ENCODE measurements at regions not wholly inside any gene's neighbourhood (a gene's known extent, or its start where the extent isn't known, plus 50 kb on each side); places are given as distances from the start of the nearest gene placed in this dataset.

DNA sequence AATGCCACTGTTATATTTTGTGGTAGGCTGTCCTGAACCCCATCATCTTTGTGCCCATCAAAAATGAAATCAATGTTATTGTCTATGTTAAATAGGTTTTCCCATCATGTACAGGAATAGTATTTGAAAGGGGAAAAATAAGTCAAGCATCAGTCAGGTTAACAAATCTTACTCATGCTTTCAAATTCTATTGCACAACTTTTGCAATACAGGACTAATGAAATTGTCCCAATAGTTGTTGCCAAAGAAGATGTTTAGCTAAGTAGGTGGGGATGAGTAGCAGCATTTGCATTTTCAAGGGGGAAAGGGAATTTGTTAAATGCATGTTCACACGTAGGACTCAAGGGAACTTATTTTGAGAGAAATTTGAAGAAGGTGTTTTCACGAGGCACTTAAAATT is 962.1 kb downstream of the JRKL start:
- H3K27ac ChIP-seq (ENCODE audit: low read length) = no peak overlapping the region
- H3K27me3 ChIP-seq (ENCODE audit: control insufficient read depth, insufficient read depth, low read length) = no peaks in the 10 kb centered on the region
- WGBS (ENCODE audit: insufficient coverage, low lambda C conversion rate) = 50% methylated on average over 1 of the region's 2 CpGs
- H3K9me3 ChIP-seq (ENCODE audit: control insufficient read depth, low read depth, low read length) = no peaks in the 10 kb centered on the region
- no peak overlapping the region for H3K4me3 ChIP-seq (ENCODE audit: low read length)
- no peak for DNase-seq
- no peaks in the 10 kb centered on the region for H3K4me1 ChIP-seq (ENCODE audit: control insufficient read depth, insufficient read depth, low read length)
- no peaks in the 10 kb centered on the region for H3K36me3 ChIP-seq (ENCODE audit: control insufficient read depth, insufficient read depth, low read length)

DNA sequence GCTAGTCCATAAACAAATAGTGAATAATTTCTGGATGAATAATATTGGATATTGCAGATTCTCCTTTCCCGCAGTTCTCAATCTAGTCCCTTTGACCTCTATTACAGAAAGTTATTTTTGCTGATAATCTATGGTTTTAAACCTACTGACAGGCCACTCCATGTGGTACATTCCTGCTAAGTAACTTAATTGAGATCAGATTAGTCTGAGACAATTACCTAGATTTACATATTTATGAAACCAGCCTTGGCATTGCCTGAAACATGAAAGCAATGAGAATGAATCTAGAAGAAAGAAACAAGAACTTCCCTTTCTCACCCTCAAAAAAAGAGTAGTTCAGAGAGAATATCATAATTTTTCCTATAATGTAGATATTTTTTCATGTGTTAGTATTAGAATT is 964.2 kb downstream of the JRKL start:
- H3K4me3 ChIP-seq (ENCODE audit: low read length) = no peak overlapping the region

DNA sequence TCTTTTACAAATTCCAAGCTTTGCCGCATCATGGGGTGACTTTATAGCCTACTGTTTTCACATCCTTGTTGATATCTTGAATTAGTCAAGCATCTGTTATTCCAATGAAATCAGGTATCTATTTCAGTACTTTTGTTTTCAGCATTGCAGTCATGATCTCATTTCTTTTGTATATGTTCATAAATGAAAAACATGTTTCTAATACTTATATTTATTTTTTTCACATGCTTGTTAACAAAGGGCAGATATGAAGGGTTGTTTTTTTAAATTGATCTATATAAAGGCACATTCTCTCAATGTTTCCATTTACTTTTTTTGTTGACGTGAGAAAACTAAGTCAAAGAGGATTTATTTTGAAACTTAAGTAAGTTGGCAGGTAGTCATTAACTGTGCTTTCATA is 964.8 kb downstream of the JRKL start:
- Histone ChIP-seq H3K27me3 (ENCODE audit: control insufficient read depth, insufficient read depth, low read length) (no peaks in the 10 kb centered on the region), H3K9me3 (ENCODE audit: control insufficient read depth, low read depth, low read length) (no peaks in the 10 kb centered on the region), H3K4me3 (ENCODE audit: low read length) (no peak overlapping the region), H3K27ac (ENCODE audit: low read length) (no peak overlapping the region), H3K4me1 (ENCODE audit: control insufficient read depth, insufficient read depth, low read length) (no peaks in the 10 kb centered on the region), H3K36me3 (ENCODE audit: control insufficient read depth, insufficient read depth, low read length) (no peaks in the 10 kb centered on the region)
- no peak for DNase-seq
- WGBS (ENCODE audit: insufficient coverage, low lambda C conversion rate) = 90% methylated on average over 1 of the region's 2 CpGs

More for the DNA sequence above, 964.2 kb downstream of the JRKL start:
- no peak for DNase-seq
- Histone ChIP-seq H3K27me3 (ENCODE audit: control insufficient read depth, insufficient read depth, low read length) (no peaks in the 10 kb centered on the region), H3K9me3 (ENCODE audit: control insufficient read depth, low read depth, low read length) (no peaks in the 10 kb centered on the region), H3K27ac (ENCODE audit: low read length) (no peak overlapping the region), H3K36me3 (ENCODE audit: control insufficient read depth, insufficient read depth, low read length) (no peaks in the 10 kb centered on the region), H3K4me1 (ENCODE audit: control insufficient read depth, insufficient read depth, low read length) (no peaks in the 10 kb centered on the region)
- WGBS (ENCODE audit: insufficient coverage, low lambda C conversion rate) = 80% methylated on average over 1 of the region's 1 CpG

DNA sequence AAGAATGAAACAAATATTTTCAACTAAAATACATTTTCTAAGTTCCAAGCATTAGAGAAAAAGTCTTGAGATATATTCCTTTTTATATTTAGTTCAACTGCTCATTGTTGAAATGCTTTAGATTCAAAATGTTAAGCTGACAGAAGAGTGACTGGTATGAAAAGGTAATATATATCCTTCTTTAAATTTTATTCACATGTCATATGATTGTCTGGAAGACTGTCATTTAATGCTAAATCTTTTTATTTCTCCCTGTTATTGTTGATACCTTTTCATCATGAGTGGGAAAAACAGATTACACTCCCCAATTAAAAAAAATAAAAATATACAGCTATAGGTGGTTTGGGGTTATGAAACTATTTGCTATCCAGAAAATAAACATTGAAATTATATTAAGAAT is 965.4 kb downstream of the JRKL start:
- no peak overlapping the region for H3K27ac ChIP-seq (ENCODE audit: low read length)
- H3K36me3 ChIP-seq (ENCODE audit: control insufficient read depth, insufficient read depth, low read length) = no peaks in the 10 kb centered on the region
- no peak for DNase-seq
- H3K27me3 ChIP-seq (ENCODE audit: control insufficient read depth, insufficient read depth, low read length) = no peaks in the 10 kb centered on the region
- H3K4me1 ChIP-seq (ENCODE audit: control insufficient read depth, insufficient read depth, low read length) = no peaks in the 10 kb centered on the region
- no peaks in the 10 kb centered on the region for H3K9me3 ChIP-seq (ENCODE audit: control insufficient read depth, low read depth, low read length)
- H3K4me3 ChIP-seq (ENCODE audit: low read length) = no peak overlapping the region

DNA sequence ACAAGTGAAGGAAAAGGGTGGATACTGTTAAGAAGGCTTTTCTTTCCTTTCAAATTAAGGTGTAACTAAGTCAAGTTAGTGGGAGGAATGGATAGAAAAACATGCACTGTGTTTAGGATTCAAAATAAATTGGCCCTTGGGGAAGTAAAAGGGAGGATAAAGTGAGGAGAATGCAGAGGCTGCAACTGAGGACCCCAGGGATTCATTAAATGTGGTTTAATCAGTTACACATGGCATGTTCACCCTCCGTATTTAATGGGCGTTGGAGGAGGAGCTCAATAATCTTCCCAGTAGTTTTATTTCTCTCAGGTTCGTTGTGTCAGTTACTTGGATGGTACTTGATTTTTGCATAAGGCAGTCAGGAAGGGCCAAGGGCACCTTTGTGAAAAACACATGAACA is 966.3 kb downstream of the JRKL start:
- DNase-seq = no peak
- no peaks in the 10 kb centered on the region for H3K27me3 ChIP-seq (ENCODE audit: control insufficient read depth, insufficient read depth, low read length)
- no CpG with 5 or more reads among the region's 3 CpGs for WGBS (ENCODE audit: insufficient coverage, low lambda C conversion rate)
- H3K36me3 ChIP-seq (ENCODE audit: control insufficient read depth, insufficient read depth, low read length) = no peaks in the 10 kb centered on the region
- H3K9me3 ChIP-seq (ENCODE audit: control insufficient read depth, low read depth, low read length) = no peaks in the 10 kb centered on the region
- H3K4me1 ChIP-seq (ENCODE audit: control insufficient read depth, insufficient read depth, low read length) = no peaks in the 10 kb centered on the region
- no peak overlapping the region for H3K4me3 ChIP-seq (ENCODE audit: low read length)
- H3K27ac ChIP-seq (ENCODE audit: low read length) = no peak overlapping the region

DNA sequence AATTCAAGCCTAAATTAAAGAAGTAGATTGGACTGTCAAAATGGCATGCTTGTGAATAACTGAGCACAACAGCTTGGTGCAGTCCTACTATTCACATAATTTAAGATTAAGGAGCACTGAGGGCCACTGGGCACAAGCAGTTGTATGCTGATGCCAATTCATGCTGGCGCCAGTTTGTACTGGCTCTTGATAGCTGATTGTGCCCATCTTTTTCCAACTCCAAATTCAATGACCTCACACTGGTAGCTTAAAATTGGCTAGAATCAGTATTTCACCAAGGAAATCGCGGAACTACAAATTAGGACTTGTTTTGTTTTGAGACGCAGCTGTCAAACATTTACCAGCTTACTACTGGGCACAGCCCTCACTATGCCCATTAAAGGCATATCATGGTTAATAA is 969.2 kb downstream of the JRKL start:
- no peaks in the 10 kb centered on the region for H3K36me3 ChIP-seq (ENCODE audit: control insufficient read depth, insufficient read depth, low read length)
- H3K4me1 ChIP-seq (ENCODE audit: control insufficient read depth, insufficient read depth, low read length) = no peaks in the 10 kb centered on the region
- no peaks in the 10 kb centered on the region for H3K27me3 ChIP-seq (ENCODE audit: control insufficient read depth, insufficient read depth, low read length)
- H3K9me3 ChIP-seq (ENCODE audit: control insufficient read depth, low read depth, low read length) = no peaks in the 10 kb centered on the region
- no peak overlapping the region for H3K4me3 ChIP-seq (ENCODE audit: low read length)
- no CpG with 5 or more reads among the region's 4 CpGs for WGBS (ENCODE audit: insufficient coverage, low lambda C conversion rate)
- H3K27ac ChIP-seq (ENCODE audit: low read length) = no peak overlapping the region
- no peak for DNase-seq

DNA sequence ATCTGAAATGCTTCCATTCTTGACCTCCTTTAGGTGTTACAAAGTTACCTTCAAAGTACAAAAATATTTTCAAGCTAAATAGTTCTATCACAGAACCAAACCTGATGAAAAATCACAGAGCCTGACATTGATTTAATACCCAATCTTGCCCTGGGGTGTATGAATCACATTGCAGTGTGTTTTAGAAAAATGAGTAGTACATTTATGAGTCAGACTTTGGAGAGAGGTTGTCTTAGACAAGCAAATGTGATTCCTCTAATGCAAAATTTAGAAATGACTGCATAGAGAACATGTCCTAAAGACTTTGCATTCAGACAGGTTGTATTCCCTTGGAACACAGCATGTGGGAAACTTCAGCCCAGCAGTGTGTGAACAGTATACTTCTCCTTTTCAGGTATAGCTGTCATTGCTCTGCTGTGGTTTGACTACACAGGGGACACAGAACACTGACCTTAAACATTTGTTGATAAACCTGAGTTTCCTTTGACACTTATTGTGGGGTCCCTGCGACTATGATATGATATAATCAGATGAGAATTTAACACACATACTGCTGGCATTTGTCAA is 972.1 kb downstream of the JRKL start:
- no CpG with 5 or more reads among the region's 1 CpG for WGBS (ENCODE audit: insufficient coverage, low lambda C conversion rate)
- H3K9me3 ChIP-seq (ENCODE audit: control insufficient read depth, low read depth, low read length) = no peaks in the 10 kb centered on the region
- H3K27ac ChIP-seq (ENCODE audit: low read length) = no peak overlapping the region
- no peaks in the 10 kb centered on the region for H3K36me3 ChIP-seq (ENCODE audit: control insufficient read depth, insufficient read depth, low read length)
- DNase-seq = no peak
- H3K4me3 ChIP-seq (ENCODE audit: low read length) = no peak overlapping the region
- no peaks in the 10 kb centered on the region for H3K4me1 ChIP-seq (ENCODE audit: control insufficient read depth, insufficient read depth, low read length)
- no peaks in the 10 kb centered on the region for H3K27me3 ChIP-seq (ENCODE audit: control insufficient read depth, insufficient read depth, low read length)

DNA sequence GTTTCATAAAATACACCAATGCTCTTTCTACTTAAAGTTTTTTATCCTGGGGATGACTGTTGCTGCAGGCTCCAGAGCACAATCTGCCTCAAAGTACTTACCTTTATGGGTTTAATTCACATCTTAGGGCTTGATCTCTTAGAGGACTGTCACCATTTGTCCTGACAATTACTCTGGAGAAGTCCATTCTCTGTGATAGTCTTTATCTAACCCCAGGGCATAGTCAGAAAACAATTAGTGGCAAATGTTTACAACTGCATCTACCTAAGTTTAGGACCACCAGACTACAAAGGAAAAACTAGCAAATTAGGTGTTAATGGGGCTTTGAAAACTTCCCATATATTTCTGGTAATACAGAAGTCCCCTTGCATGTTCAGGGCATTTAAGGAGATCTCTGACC is 973.5 kb downstream of the JRKL start:
- Histone ChIP-seq H3K4me3 (ENCODE audit: low read length) (no peak overlapping the region), H3K9me3 (ENCODE audit: control insufficient read depth, low read depth, low read length) (no peaks in the 10 kb centered on the region), H3K36me3 (ENCODE audit: control insufficient read depth, insufficient read depth, low read length) (no peaks in the 10 kb centered on the region), H3K27ac (ENCODE audit: low read length) (no peak overlapping the region), H3K27me3 (ENCODE audit: control insufficient read depth, insufficient read depth, low read length) (no peaks in the 10 kb centered on the region), H3K4me1 (ENCODE audit: control insufficient read depth, insufficient read depth, low read length) (no peaks in the 10 kb centered on the region)
- no peak for DNase-seq

DNA sequence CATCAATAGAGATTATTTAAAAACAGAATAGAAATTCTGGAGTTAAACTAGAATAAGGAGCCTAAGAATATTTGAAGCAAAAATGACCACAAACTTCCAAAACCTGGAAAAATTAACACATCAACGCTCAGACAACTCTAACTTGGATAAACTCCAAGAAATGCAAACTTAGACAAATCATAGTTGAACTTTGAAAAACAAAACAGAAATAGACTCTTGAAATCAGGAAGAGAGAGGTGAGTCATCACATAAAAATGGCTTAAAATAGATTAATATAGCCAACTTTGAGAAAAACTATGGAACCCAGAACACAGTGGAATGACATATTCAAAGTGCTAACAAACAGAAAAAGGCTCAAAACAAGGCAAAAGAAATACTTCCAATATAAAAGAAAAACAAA is 974.2 kb downstream of the JRKL start:
- Histone ChIP-seq H3K9me3 (ENCODE audit: control insufficient read depth, low read depth, low read length) (no peaks in the 10 kb centered on the region), H3K27me3 (ENCODE audit: control insufficient read depth, insufficient read depth, low read length) (no peaks in the 10 kb centered on the region), H3K36me3 (ENCODE audit: control insufficient read depth, insufficient read depth, low read length) (no peaks in the 10 kb centered on the region), H3K4me1 (ENCODE audit: control insufficient read depth, insufficient read depth, low read length) (no peaks in the 10 kb centered on the region), H3K27ac (ENCODE audit: low read length) (no peak overlapping the region), H3K4me3 (ENCODE audit: low read length) (no peak overlapping the region)
- 83% methylated on average over 1 of the region's 1 CpG for WGBS (ENCODE audit: insufficient coverage, low lambda C conversion rate)
- no peak for DNase-seq

DNA sequence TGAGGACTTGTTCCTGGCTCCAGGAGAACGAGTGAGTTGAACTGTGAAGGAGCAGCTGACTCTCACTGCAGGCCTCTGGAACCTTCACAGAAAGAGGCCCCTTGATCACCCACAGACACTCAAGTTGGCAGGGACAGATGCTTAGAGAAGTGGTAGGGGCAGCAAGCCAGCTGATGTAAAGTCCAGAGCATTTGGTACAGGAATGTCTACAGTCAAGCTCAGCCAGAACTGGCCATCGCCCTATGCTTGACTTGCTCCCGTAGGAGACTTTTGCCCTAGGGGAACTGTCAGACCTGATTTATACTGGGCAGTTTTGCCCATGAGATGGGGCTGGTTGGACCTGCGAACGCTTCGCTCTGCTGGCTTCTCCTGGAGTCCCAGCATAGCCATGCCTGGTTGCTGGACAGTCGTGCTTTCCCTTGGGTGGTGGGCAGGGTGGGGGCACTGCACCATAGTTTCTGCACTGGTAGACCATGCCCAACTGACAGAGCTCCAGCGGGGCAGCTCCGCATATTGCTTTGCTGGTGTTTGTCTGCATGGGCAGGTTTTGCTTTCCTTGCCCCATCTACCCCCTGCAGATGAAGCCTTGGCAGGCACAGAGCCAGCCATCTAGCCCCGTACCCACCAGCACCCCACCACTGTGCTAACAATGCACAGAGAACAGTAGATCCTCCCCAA is 977.7 kb downstream of the JRKL start:
- Histone ChIP-seq H3K27ac (ENCODE audit: low read length) (no peak overlapping the region), H3K9me3 (ENCODE audit: control insufficient read depth, low read depth, low read length) (peaks cover 1% of the 10 kb centered on the region), H3K27me3 (ENCODE audit: control insufficient read depth, insufficient read depth, low read length) (no peaks in the 10 kb centered on the region), H3K4me1 (ENCODE audit: control insufficient read depth, insufficient read depth, low read length) (no peaks in the 10 kb centered on the region), H3K4me3 (ENCODE audit: low read length) (no peak overlapping the region), H3K36me3 (ENCODE audit: control insufficient read depth, insufficient read depth, low read length) (no peaks in the 10 kb centered on the region)
- DNase-seq = no peak
- WGBS (ENCODE audit: insufficient coverage, low lambda C conversion rate) = no CpG with 5 or more reads among the region's 10 CpGs

DNA sequence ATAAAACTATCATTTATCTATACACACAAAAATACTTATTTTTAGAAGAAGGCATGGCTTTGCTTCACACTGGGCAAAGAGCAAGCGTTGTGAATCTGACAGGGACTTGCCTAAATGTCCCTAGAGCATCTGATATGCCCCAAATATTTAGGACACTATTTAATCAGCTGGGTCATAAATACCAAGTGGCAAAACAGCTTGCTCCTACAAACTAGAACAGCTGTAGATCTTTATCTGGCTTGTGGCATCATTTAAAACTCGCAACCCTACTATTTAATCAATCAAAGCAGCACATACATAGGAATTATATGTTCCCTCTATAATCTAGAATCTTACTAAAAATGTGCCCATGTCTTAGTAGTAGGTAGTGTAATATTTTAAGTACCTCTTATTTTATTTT is 999.5 kb downstream of the JRKL start:
- H3K27me3 ChIP-seq (ENCODE audit: control insufficient read depth, insufficient read depth, low read length) = no peaks in the 10 kb centered on the region
- no peak for DNase-seq
- no peaks in the 10 kb centered on the region for H3K4me1 ChIP-seq (ENCODE audit: control insufficient read depth, insufficient read depth, low read length)
- no peaks in the 10 kb centered on the region for H3K36me3 ChIP-seq (ENCODE audit: control insufficient read depth, insufficient read depth, low read length)
- H3K27ac ChIP-seq (ENCODE audit: low read length) = no peak overlapping the region
- no peaks in the 10 kb centered on the region for H3K9me3 ChIP-seq (ENCODE audit: control insufficient read depth, low read depth, low read length)
- no CpG with 5 or more reads among the region's 2 CpGs for WGBS (ENCODE audit: insufficient coverage, low lambda C conversion rate)
- no peak overlapping the region for H3K4me3 ChIP-seq (ENCODE audit: low read length)

All from large intestine (tissue), 3 donors.